Calu3 (cell line): ENCODE measurements at regions not wholly inside any gene's neighbourhood (a gene's known extent, or its start where the extent isn't known, plus 50 kb on each side); places are given as distances from the start of the nearest gene placed in this dataset.

ENCODE experiments used
- BruUV-seq: library from RNA; stranded (reverse); fragments of 400-500 nt; replicated peaks from 2 replicates; lab custom pipeline; 2021; lab: Mats Ljungman, UMichigan
- CTCF ChIA-PET: fragments of 300-600 bp; sonication (Branson Sonifier 250); formaldehyde crosslinking; loops from one replicate; lab custom pipeline; 2022; ENCODE audit warnings: antibody characterized with exemption; lab: Charles Lee
- DNase-seq: peaks from one replicate; pipeline ENCODE4 v3.0.0; 2022
- H3K27ac Mint-ChIP-seq: one replicate; pipeline ENCODE4 v1.8.0; 2022; ENCODE audit warnings: mixed read lengths; ENCODE audit not compliant: unreplicated experiment
- H3K27me3 Mint-ChIP-seq: one replicate; pipeline ENCODE4 v1.8.0; 2022; ENCODE audit warnings: mixed read lengths; ENCODE audit not compliant: unreplicated experiment
- H3K36me3 Mint-ChIP-seq: one replicate; pipeline ENCODE4 v1.8.0; 2022; ENCODE audit warnings: mild to moderate bottlenecking, moderate library complexity, mixed read lengths; ENCODE audit not compliant: insufficient read depth, unreplicated experiment
- H3K4me1 Mint-ChIP-seq: one replicate; pipeline ENCODE4 v1.8.0; 2022; ENCODE audit warnings: mild to moderate bottlenecking, low read depth, mixed read lengths; ENCODE audit not compliant: unreplicated experiment
- H3K4me3 Mint-ChIP-seq: one replicate; pipeline ENCODE4 v1.8.0; 2022; ENCODE audit warnings: mild to moderate bottlenecking, low read depth, moderate library complexity, mixed read lengths; ENCODE audit not compliant: unreplicated experiment
- H3K9me3 Mint-ChIP-seq: one replicate; pipeline ENCODE4 v1.8.0; 2022; ENCODE audit warnings: low read depth, mixed read lengths; ENCODE audit not compliant: unreplicated experiment
- CTCF ChIP-seq: fragments of 200-600 bp; IDR thresholded peaks from one replicate; pipeline ENCODE4 v1.8.0; 2022; ENCODE audit warnings: antibody characterized with exemption; ENCODE audit not compliant: unreplicated experiment
- intact Hi-C: fragments of 100-400 bp; cut with micrococcal nuclease; formaldehyde crosslinking; loops from one replicate; pipeline ENCODE4 v1.10.0; 2022; ENCODE audit not compliant: unreplicated experiment

DNA sequence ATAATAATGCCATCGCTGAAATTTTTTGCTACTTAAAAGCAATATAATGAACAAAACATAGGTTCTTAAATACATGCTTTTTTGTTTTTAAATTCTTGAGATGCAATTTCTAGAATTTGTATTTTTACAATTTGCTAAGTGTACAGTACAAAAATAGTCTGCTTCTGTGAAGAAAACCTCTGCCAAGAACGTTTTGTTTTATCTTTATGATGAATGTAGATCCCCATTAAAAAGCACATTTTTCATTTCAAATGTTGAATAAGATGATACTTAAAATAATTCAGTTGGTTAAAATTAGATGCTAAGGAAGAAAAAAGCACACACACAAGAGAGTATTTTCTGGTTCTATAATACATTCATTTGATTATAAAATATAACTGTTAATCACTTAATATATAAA lies 1358.5 kb upstream of the CITED2 start:
- no peak for TF ChIP-seq CTCF
- H3K27ac Mint-ChIP-seq: no peak overlapping the region
- no TSS peak for BruUV-seq
- no peaks in the 10 kb centered on the region for H3K4me1 Mint-ChIP-seq
- no peak for DNase-seq
- no peak overlapping the region for H3K4me3 Mint-ChIP-seq
- intact Hi-C loops: no loop called here
- H3K9me3 Mint-ChIP-seq: no peaks in the 10 kb centered on the region
- H3K36me3 Mint-ChIP-seq: no peaks in the 10 kb centered on the region
- CTCF ChIA-PET: no interaction called here
- H3K27me3 Mint-ChIP-seq: no peaks in the 10 kb centered on the region

- CTCF ChIA-PET: no interaction called here
- no peaks in the 10 kb centered on the region for H3K27me3 Mint-ChIP-seq
These were observed 1357.7 kb upstream of the CITED2 start for GRCh38 chr6:140732155-140732554.

GRCh38 chr6:140731741-140732140 lies 1357.3 kb upstream of the CITED2 start:
- H3K27ac Mint-ChIP-seq: no peak overlapping the region
- H3K27me3 Mint-ChIP-seq: no peaks in the 10 kb centered on the region
- H3K4me1 Mint-ChIP-seq: no peaks in the 10 kb centered on the region
- no peaks in the 10 kb centered on the region for H3K36me3 Mint-ChIP-seq
- no peak for TF ChIP-seq CTCF
- BruUV-seq: no TSS peak
- H3K4me3 Mint-ChIP-seq: no peak overlapping the region
- no peak for DNase-seq
- no peaks in the 10 kb centered on the region for H3K9me3 Mint-ChIP-seq
- CTCF ChIA-PET: no interaction called here
- intact Hi-C loops: no loop called here

More at GRCh38 chr6:140732155-140732554, 1357.7 kb upstream of the CITED2 start:
- no peak for TF ChIP-seq CTCF
- no peak overlapping the region for H3K4me3 Mint-ChIP-seq
- no TSS peak for BruUV-seq
- no peaks in the 10 kb centered on the region for H3K4me1 Mint-ChIP-seq
- DNase-seq: no peak
- no peaks in the 10 kb centered on the region for H3K9me3 Mint-ChIP-seq
- no peak overlapping the region for H3K27ac Mint-ChIP-seq
- no peaks in the 10 kb centered on the region for H3K36me3 Mint-ChIP-seq
- intact Hi-C loops: no loop called here

DNA sequence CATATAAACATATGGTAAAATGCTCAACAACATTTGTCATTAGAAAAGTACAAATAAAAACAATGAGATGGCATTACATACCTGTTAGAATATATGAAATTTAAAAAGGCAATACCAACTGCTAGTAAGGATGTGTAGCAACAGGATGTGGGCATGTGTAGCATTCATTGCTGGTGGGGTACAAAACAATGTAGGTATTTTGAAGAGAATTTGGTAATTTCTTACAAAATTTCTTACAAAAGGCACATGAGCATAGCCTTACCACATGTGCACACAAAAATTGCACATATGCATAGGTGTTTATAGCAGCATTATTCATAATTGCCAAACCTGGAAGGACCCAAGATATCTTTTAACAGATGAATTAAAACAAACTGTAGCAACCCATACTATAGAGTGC lies 1355.1 kb upstream of the CITED2 start:
- no peak for TF ChIP-seq CTCF
- BruUV-seq: no TSS peak
- no peaks in the 10 kb centered on the region for H3K36me3 Mint-ChIP-seq
- no peak for DNase-seq
- H3K4me1 Mint-ChIP-seq: no peaks in the 10 kb centered on the region
- H3K27me3 Mint-ChIP-seq: no peaks in the 10 kb centered on the region
- H3K4me3 Mint-ChIP-seq: no peak overlapping the region
- intact Hi-C loops: no loop called here
- CTCF ChIA-PET: no interaction called here
- peaks cover 2% of the 10 kb centered on the region for H3K9me3 Mint-ChIP-seq
- no peak overlapping the region for H3K27ac Mint-ChIP-seq
